Muscle of leg (tissue), 3 donors: ENCODE measurements at regions not wholly inside any gene's neighbourhood (a gene's known extent, or its start where the extent isn't known, plus 50 kb on each side); places are given as distances from the start of the nearest gene placed in this dataset.
"Not testable (repeated sequence)": the region's sequence is repeated elsewhere in the genome, so short reads cannot be mapped to it uniquely, and the experiment has no call there.

Experiments
- DNase-seq: peaks from one replicate; pipeline ENCODE4 v3.0.0; 2013
- H3K27ac ChIP-seq: one replicate; pipeline ENCODE4 v1.5.1; 2013; ENCODE audit warnings: mild to moderate bottlenecking, low read length, control low read depth
- H3K27me3 ChIP-seq: one replicate; pipeline ENCODE4 v1.6.1; 2013; ENCODE audit warnings: low read length; ENCODE audit not compliant: control insufficient read depth, insufficient read depth
- H3K36me3 ChIP-seq: one replicate; pipeline ENCODE4 v1.6.1; 2013; ENCODE audit warnings: low read length; ENCODE audit not compliant: control insufficient read depth, insufficient read depth
- H3K4me1 ChIP-seq: one replicate; pipeline ENCODE4 v1.6.1; 2013; ENCODE audit warnings: low read length; ENCODE audit not compliant: control insufficient read depth, insufficient read depth
- H3K4me3 ChIP-seq: one replicate; pipeline ENCODE4 v1.5.1; 2013; ENCODE audit warnings: low read length, control low read depth
- H3K9me3 ChIP-seq: replicated peaks from 2 replicates; pipeline ENCODE4 v1.6.1; 2013; ENCODE audit warnings: low read depth, low read length; ENCODE audit not compliant: control insufficient read depth
- WGBS: methylation state at CpG from one replicate; pipeline ENCODE4 v1.1.5; 2013; ENCODE audit warnings: missing lambda C conversion rate; ENCODE audit not compliant: insufficient coverage; 5-methylcytosine and 5-hydroxymethylcytosine counted together

GRCh38 chr4:64640402-64640801, 231.2 kb upstream of the TECRL start:
- not testable (repeated sequence) for DNase-seq, H3K27ac ChIP-seq, H3K9me3 ChIP-seq, H3K4me3 ChIP-seq, H3K27me3 ChIP-seq, H3K4me1 ChIP-seq, H3K36me3 ChIP-seq
- 94% methylated on average over 12 of the region's 21 CpGs for WGBS

- Histone ChIP-seq H3K4me1 (no peaks in the 10 kb centered on the region), H3K9me3 (no peaks in the 10 kb centered on the region), H3K4me3 (no peak overlapping the region), H3K27ac (no peak overlapping the region), H3K36me3 (no peaks in the 10 kb centered on the region), H3K27me3 (no peaks in the 10 kb centered on the region)
- DNase-seq: no peak
- WGBS: 71% methylated on average over 1 of the region's 3 CpGs
These were observed 216.2 kb upstream of the TECRL start for GRCh38 chr4:64625438-64625837.

GRCh38 chr4:64617800-64618199, 208.6 kb upstream of the TECRL start:
- H3K9me3 ChIP-seq: no peaks in the 10 kb centered on the region
- H3K4me1 ChIP-seq: no peaks in the 10 kb centered on the region
- no peaks in the 10 kb centered on the region for H3K27me3 ChIP-seq
- DNase-seq: no peak
- H3K4me3 ChIP-seq: no peak overlapping the region
- no peak overlapping the region for H3K27ac ChIP-seq
- no peaks in the 10 kb centered on the region for H3K36me3 ChIP-seq
- WGBS: no CpG with 5 or more reads among the region's 3 CpGs

GRCh38 chr4:64614276-64614675, 205.0 kb upstream of the TECRL start:
- Histone ChIP-seq H3K27me3 (no peaks in the 10 kb centered on the region), H3K9me3 (no peaks in the 10 kb centered on the region), H3K4me1 (no peaks in the 10 kb centered on the region), H3K27ac (no peak overlapping the region), H3K4me3 (no peak overlapping the region), H3K36me3 (no peaks in the 10 kb centered on the region)
- no CpG with 5 or more reads among the region's 4 CpGs for WGBS
- DNase-seq: no peak

GRCh38 chr4:64613046-64613445, 203.8 kb upstream of the TECRL start:
- Histone ChIP-seq H3K4me1 (no peaks in the 10 kb centered on the region), H3K4me3 (no peak overlapping the region), H3K27me3 (no peaks in the 10 kb centered on the region), H3K36me3 (no peaks in the 10 kb centered on the region), H3K9me3 (no peaks in the 10 kb centered on the region), H3K27ac (no peak overlapping the region)
- no peak for DNase-seq
- WGBS: no CpG with 5 or more reads among the region's 2 CpGs

- H3K27me3 ChIP-seq: no peaks in the 10 kb centered on the region
- no peaks in the 10 kb centered on the region for H3K4me1 ChIP-seq
- no peak for DNase-seq
- WGBS: no CpG with 5 or more reads among the region's 1 CpG
- H3K27ac ChIP-seq: no peak overlapping the region
- no peaks in the 10 kb centered on the region for H3K36me3 ChIP-seq
- no peaks in the 10 kb centered on the region for H3K9me3 ChIP-seq
- no peak overlapping the region for H3K4me3 ChIP-seq
These were observed 188.8 kb upstream of the TECRL start for GRCh38 chr4:64598066-64598465.

- no peaks in the 10 kb centered on the region for H3K9me3 ChIP-seq
- no peak overlapping the region for H3K27ac ChIP-seq
- no peak overlapping the region for H3K4me3 ChIP-seq
- no peaks in the 10 kb centered on the region for H3K36me3 ChIP-seq
- H3K4me1 ChIP-seq: no peaks in the 10 kb centered on the region
- DNase-seq: no peak
- no peaks in the 10 kb centered on the region for H3K27me3 ChIP-seq
These were observed 185.5 kb upstream of the TECRL start for GRCh38 chr4:64594723-64595122.

- Histone ChIP-seq H3K36me3 (no peaks in the 10 kb centered on the region), H3K9me3 (peaks cover 3% of the 10 kb centered on the region), H3K4me3 (no peak overlapping the region), H3K27me3 (no peaks in the 10 kb centered on the region), H3K27ac (no peak overlapping the region), H3K4me1 (no peaks in the 10 kb centered on the region)
- no CpG with 5 or more reads among the region's 5 CpGs for WGBS
- DNase-seq: no peak
These were observed 179.3 kb upstream of the TECRL start for GRCh38 chr4:64588507-64588906.

GRCh38 chr4:64584981-64585557, 175.8 kb upstream of the TECRL start:
- H3K9me3 ChIP-seq: peaks cover 3% of the 10 kb centered on the region
- H3K4me1 ChIP-seq: no peaks in the 10 kb centered on the region
- H3K4me3 ChIP-seq: no peak overlapping the region
- H3K27ac ChIP-seq: no peak overlapping the region
- no peaks in the 10 kb centered on the region for H3K27me3 ChIP-seq
- no CpG with 5 or more reads among the region's 6 CpGs for WGBS
- DNase-seq: peak; percentile 35
- no peaks in the 10 kb centered on the region for H3K36me3 ChIP-seq

- no peak overlapping the region for H3K4me3 ChIP-seq
These were observed 174.9 kb upstream of the TECRL start for GRCh38 chr4:64584125-64584524.

GRCh38 chr4:64582492-64582891, 173.2 kb upstream of the TECRL start:
- WGBS: no CpG with 5 or more reads among the region's 3 CpGs
- no peak for DNase-seq
- H3K27ac ChIP-seq: no peak overlapping the region
- no peaks in the 10 kb centered on the region for H3K36me3 ChIP-seq
- no peaks in the 10 kb centered on the region for H3K4me1 ChIP-seq
- no peaks in the 10 kb centered on the region for H3K9me3 ChIP-seq
- no peak overlapping the region for H3K4me3 ChIP-seq
- H3K27me3 ChIP-seq: no peaks in the 10 kb centered on the region

More at GRCh38 chr4:64584125-64584524, 174.9 kb upstream of the TECRL start:
- no peaks in the 10 kb centered on the region for H3K36me3 ChIP-seq
- no peaks in the 10 kb centered on the region for H3K9me3 ChIP-seq
- H3K27ac ChIP-seq: no peak overlapping the region
- WGBS: 67% methylated on average over 1 of the region's 4 CpGs
- no peak for DNase-seq
- no peaks in the 10 kb centered on the region for H3K27me3 ChIP-seq
- H3K4me1 ChIP-seq: no peaks in the 10 kb centered on the region
